Renal cortex interstitium (tissue), 11 donors: ENCODE measurements at regions not wholly inside any gene's neighbourhood (a gene's known extent, or its start where the extent isn't known, plus 50 kb on each side); places are given as distances from the start of the nearest gene placed in this dataset.

ENCODE experiments used
- DNase-seq, 11 donors: peaks; one replicate each; pipeline ENCODE4 v3.0.0-alpha.2; 2013; ENCODE audit warnings: low read depth in 9 of 11, low spot score in 4 of 11; ENCODE audit errors: extremely low read depth in 1 of 11

DNA sequence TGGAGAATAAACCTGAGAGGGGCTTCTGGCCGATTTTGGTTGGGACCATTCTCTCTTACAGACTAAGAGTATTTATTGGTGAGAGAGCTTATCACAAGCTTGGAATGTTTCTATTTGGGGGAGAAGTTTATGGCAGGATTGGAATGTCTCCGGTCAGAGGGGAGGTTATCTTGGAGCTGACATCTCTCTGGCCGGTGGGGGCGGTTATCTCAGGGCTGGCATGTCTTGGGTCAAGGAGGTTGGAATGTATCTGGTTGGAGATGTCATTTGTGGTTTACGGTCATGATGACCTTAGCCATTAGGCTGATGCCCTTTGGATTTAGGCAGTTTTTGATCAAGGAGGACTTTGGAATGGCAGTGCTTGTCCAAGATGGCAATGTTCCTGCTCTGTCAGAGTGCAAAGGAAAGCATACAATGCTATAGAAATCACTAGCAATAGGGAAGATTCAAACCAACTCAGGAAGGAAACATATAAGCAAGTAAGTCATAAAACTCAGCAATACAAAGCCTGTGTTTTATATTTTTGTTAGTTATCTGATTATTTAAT, 362.4 kb upstream of the LRATD1 start:
- no peak for DNase-seq

DNA sequence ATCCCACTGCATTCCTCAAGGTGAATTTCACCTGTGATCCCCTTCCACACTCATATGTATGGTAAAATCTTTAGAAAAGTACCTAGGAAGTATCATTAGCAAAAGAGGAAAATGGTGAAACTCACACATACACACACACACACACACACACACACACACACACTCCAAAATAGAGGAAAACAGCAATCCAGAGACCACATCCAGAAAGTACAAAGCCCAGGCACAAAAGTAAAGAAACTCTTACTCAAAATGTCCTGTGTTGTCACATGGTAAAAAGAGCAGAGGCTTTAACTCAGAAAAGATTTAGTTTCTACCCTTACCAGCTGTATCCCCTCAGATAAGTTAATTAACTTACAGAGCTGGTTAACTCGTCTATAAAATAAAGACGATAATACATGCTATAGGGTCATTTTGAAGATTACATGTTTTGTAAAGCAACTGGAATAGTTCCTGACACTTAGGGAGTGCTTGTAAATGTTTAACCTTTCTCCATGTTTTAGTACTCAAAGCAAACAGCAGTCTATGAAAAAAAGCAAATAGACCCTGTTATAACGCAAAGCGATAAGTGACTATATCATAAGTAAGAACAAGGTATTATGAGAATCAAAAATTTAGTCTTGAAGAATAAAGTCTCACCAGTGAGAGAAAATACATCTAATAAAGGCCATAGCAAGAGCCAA, 360.0 kb upstream of the LRATD1 start:
- no peak for DNase-seq

DNA sequence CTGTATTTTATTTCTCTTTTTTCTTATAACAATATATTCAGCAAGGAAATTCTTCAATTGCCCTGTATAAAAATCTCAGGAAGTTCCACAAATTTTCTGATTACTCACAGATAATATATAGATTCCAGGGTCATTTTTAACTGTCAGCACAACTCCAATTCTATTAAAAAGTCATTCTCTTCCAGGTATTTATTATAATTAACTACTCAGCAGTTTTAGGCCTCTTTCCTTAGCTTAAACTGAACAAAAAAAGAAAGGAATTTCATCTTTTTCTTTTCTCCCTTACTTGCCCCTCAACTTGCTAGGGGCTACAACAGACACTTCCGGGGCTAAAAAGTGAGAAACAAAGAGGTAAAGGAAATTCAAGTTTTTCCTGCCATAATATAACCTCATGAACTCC, 358.9 kb upstream of the LRATD1 start:
- no peak for DNase-seq

DNA sequence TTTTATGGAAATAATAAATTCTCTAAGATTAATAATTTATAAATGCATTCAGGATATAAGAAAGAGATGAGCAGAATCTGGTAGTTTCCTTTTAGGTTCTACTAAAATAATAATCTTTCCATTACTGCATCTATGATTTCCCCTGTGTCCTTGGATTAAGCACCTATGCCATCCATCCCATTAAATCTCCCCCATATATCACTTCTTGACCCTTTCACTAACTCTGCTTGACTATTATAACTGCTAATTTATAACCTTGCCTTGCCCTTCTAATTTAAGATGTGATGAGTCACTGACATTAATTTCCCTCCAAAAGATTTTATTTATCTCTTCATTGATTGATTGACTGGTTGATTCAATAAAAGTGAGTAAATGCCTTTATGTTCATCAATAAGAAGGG, 348.3 kb upstream of the LRATD1 start:
- no peak for DNase-seq

DNA sequence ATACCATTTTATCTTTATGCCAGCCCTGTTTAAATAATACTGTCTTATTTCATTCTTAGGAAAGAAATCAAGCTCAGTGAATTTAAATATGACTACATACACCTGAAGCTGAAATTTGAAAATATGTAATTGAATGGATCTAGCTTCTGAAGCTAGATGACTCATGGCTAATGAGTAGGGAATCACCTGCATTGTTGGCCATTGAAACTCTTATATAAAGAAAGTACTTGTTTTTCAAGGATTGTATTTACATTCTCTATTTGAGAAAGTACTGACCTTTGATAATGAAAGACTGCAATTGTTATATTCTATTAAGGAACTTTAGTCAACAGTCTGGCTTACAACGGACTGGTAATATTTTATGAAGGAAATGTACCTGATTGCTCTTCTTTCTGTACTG, 346.7 kb upstream of the LRATD1 start:
- no peak for DNase-seq

DNA sequence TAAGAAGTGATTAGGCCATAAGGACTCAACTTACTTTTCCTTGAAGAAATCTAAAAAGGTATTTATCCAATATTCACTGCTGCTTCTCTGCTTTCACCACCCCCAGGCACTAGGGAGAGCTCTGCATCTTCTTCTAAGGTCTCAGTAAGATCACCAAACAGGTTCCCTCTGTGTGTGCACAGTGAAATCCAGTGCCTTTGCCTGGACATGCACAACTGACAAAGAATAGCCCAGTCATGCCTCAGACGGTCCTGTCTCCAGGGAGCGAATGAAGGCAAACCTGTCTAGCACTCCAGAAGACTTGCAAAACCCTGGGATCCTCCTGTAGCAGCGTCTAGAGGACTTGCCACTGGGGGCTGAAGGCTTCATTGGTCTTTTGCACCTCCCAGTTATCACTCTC, 344.5 kb upstream of the LRATD1 start:
- DNase-seq = no peak

DNA sequence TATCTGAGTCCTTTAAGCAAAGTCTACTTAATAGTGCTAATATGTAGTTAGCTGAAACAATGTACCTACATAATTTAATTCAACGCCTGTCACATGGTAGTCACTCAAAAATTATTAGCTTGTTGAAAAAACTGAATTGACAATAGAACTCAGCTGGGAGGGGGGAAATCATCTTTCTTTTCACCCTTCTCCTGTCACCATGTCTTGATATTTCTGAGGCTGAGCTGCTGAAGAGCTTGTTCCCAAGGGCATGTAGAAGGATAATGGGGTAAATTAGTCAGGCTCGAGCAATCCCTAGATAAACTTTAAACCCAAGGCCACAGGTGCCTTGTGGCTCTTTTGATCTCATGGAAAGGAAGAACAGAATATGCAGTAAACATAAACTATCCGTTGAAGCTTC, 339.6 kb upstream of the LRATD1 start:
- peak in 1 of 11 donors; percentile 8 for DNase-seq

DNA sequence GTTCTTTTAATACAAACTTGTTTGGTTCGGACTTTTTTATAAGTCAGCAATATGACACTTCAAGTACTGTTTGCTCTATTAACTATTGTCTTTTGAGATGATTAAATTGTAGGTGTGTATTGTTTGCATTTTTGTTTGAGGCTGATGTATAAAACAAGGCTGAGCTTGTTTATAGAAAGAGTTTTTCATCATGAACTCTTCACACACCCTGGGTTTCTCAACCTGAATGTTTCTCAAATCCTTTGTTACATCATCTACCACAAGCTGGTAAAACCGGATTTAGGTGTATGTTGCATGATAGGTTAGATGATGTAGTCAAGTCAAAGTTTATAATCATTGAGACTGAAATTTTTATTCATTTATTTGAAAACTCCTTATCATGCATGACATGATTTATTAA, 335.2 kb upstream of the LRATD1 start:
- DNase-seq = no peak

DNA sequence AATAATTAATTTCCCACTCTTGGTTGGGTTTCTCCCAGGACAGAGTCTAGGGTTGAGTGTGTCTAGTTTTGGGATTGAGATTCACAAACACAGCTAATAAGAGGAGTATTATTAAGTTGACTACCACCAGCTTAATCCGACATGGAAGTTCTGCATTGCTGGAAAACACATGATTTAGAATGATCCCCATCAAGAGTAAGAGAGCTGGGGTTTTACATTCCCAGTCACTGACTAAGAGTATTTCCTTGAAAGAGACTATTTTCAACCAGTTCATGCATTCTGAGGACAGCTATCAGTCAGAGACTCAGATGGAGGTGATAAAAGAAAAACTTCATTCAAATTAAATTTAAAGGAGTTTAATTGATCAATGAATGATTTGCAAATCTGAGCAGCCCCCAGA, 334.6 kb upstream of the LRATD1 start:
- DNase-seq = no peak

DNA sequence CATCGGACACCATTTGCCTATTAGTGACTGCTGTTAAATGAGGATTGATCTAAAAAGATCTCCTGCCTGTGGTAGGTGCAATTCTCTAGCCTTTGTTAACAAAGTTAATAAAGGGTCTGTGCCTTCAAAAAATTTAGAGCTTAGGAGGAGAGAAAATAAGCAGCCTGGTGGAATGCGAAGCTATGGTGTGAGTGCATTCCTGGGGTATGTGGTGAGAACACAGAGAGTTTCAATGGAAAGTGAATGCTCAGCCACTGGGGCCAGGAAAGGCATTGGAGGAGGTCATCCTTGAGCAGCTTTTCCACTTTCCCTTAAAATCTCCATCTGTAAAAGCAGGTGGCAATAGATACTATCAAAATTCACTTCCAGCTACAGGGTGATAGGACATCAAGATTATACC, 331.2 kb upstream of the LRATD1 start:
- no peak for DNase-seq

DNA sequence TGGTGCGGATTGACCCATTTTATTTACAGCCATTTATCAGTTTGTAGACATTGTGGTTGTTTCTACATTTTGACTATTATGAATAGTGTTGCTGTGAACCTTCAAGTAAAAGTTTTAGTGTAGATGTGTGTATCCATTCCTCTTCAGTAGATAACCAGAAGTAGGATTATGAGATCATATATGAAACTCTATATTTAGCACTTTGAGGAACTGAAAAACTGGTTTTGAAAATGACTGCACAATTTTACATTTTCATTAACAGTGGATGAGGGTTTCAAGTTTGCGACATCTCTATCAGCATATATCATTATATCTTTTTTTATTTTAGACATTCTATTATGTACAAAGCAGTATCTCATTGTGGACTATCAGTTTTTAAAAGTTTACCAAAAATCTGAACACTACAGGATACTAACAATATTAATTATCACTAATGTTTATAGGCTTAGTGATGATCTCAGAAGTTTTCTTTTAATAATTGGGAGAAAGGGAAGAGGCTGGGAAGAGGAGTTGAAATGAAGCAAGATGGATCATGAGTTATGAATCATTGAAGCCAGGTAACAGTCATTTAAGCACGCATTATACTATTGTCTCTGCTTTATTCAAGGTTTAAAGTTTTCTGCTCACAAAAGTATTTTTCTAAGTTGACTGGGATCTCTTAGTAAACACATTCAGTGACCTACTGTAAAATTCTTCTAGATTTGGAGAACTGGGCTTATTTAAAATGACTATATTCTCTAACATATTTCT, 329.0 kb upstream of the LRATD1 start:
- DNase-seq = no peak

DNA sequence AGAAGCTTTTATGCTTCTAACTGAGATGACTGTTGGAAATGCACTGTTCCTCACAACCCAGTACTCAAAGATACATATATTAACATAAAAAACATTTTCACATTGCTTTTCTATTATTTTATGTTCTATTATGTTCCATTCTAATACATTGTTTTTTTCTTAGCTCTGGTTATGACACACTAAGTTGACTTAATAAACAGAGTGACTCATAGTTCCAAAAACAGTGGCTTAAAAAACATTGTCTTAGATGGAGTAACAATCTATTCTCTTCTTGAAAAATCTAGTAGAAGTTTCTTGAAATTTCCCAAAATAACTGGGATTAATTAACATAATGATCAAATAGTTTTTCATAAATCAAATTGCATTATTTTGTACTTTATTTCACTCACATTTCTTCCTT, 328.2 kb upstream of the LRATD1 start:
- no peak for DNase-seq

DNA sequence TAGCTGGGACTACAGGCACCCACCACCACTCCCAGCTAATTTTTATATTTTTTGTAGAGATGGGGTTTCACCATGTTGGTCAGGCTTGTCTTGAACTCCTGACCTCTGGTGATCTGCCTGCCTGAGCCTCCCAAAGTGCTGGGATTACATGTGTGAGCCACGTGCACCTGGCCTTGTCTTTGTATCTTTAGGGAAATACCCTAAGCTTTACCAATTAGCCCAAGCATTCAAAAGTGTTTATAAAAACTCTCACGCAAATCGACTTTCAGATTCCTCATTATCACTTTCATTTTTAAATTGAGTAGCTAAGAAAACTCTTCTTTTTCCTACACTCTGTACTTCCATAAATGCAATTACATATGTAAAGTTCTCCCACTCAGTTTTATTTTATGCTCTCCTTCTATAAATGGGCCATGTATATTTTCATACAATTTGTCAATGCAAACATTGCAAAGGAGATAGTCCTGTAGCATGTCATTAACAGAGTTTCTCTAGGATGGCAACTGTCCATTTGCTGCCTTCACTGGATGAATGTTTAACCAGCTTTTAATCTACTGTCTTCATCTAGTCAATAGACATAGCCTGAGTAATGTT, 326.2 kb upstream of the LRATD1 start:
- DNase-seq = no peak

DNA sequence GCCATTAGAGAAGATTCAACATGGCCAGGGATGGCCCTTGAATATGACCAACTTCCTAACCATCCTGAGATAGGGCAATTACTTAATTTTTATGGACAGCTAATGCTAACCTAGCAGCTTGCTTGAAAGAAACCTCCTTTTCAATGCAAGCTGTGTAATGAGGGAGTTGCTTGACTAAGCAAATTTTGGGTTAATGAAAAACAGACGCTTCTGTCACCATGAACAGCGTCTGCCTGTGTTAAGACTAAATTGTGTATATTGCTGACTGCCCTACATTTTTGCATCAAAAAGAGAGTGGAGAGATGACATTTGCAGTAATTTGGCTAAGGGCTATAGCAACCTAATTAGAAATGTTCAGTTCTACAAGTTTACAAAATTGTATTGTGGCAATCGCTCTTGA, 319.2 kb upstream of the LRATD1 start:
- no peak for DNase-seq

DNA sequence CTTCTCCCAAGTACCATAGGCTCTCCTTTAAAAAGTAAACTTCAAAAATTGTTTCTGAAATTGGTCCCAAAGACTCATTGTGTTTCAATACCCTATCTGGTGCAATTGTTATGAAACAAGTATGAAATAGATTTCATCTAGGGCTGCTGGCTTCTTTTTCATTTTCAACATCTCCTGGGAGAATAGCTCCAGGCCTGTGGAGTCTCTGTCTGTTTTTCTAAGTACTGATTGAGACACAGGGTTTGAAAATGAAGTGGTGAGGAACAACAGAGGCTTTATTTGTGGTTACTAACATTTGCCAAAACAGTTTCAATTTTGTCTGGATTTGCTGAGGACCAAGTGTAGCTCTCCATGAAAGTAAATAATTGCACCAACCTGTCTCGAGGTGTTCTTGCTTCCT, 315.9 kb upstream of the LRATD1 start:
- DNase-seq = no peak

DNA sequence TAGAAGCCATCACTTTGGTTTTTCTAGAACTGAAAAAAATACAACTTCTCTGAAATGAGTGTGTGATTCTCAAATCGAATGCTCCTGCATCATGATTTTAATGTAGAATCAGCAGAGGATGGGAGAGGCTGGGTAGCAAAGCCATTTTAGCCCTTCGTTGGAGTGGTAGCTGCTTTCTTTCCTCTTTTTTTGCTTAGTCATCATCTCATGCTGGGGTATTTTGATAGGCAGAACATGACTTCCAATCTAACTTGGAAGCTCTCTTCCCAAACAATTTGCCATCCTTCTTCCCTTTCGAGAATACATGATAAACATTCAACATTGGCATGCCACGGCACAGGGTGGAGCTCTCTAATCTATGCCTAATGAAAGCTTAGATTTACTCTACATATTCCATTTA, 311.2 kb upstream of the LRATD1 start:
- no peak for DNase-seq

DNA sequence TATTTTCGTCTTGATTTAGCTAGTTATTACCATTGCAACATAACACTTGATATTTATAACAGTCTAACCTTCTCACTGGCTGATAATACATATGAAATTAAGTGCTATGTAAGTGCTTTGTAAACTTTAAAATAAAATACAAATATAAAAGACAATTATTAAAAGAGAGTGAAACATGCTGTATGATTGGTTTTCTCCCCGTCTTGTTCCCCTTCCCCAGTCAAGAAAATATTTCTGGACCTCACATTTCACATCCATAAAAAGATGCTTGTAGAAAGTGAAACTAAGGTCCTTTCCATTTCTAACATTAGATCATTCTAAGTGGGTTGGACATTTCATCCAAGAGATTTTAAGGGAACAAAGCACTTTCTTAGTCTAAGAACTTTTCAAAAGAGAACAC, 310.2 kb upstream of the LRATD1 start:
- no peak for DNase-seq

DNA sequence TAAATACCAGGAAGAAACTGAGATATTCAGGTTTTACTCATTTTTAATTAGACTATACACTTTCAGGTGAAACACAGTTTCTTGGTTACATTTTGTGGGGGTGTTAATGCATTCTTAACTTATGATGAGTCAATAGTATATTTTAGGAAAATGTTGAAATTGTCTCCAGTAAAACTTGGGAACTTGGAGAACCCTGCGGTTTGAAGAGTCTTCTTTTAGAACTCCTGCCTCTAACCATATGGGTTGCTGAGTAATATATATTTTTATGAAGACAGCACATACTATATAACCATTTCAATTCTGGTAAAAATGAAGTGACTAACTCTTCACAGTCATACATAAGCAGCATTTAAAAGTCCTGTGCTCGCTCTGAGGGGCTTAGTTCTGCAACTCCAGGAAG, 308.2 kb upstream of the LRATD1 start:
- no peak for DNase-seq

DNA sequence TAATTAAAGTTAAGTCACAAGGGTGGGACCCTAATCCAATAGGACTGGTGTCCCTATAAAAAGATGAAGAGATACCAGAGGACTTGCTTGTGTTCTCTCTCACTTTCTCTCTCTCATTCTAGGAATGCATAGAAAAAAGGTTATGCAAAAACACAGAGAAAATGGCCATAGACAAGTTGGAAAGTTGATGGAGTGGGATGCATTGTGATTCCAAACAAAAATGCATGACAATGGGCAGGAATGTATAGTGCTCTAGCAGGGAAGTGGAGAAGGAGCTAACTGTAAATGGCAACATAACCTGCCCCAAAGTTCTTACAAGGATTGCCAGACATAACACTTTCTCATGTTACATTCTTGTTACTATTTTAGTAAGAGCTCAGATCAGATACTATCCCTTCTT, 301.6 kb upstream of the LRATD1 start:
- no peak for DNase-seq

DNA sequence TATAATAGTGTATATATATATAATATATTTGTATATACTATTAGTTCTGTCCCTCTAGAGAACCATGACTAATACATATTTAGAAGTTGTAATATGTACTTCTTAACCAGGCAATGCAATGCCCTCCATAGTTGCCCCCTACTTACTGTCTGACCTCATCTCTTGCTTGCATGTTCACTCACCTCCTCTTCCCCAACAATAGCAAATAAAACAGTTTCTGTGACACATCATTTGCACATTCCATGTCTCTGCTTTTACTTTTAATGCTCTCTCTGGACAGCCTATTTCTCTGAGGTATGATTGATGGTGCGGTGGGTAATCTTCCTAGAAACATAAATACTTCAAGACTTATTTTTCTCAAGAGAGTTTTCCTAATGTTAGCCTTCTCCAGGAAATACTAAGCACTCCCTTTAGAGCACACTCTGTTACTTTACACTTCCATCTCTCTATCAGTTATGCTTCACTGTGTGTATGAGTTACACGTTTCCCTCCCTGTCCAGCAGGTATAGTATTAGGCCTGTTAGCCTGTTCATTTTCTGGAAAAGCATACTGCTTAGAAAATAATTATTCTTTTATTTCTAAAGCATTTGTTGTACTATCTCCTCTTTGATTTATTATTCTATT, 295.6 kb upstream of the LRATD1 start:
- DNase-seq = no peak
